ENCODE measurements at regions not wholly inside any gene's neighbourhood (a gene's known extent, or its start where the extent isn't known, plus 50 kb on each side); places are given as distances from the start of the nearest gene placed in this dataset.

DNA sequence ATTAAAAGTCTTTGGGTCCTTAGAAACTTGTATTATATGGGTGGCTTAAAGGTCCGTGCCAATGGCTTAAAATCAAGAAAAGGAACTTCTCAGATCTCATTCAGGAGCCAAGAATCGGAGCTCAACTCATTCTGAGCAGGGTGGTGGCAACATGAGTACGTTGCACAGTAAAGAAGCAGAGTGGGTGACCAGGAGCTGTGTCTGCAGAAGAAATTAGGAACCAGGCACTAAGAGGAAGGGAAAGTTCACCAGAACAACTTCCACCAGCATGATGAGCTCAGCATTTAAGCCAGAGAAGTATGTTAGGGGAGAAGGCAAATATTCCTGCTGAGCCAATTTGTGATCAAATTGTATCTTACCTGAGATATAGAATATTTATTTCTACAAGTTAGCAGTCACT is 236.0 kb upstream of the NRP1 start:
- Histone ChIP-seq H2AFZ (ENCODE audit: low read length) (no peak overlapping the region), H3K27ac (ENCODE audit: insufficient read length, low read depth, low read length) (no peak overlapping the region), H3K4ac (ENCODE audit: low read depth, low read length) (no peak overlapping the region), H2BK15ac (ENCODE audit: low read depth, low read length) (no peak overlapping the region), H2AK5ac (ENCODE audit: insufficient read length, low read length) (no peak overlapping the region), H3K79me2 (ENCODE audit: insufficient read depth, low read length) (no peaks in the 10 kb centered on the region), H4K91ac (ENCODE audit: insufficient read length, low read depth, low read length) (no peak overlapping the region), H3K9ac (ENCODE audit: extremely low read depth, insufficient read length, low read length) (no peak overlapping the region), H3K14ac (ENCODE audit: insufficient read depth, low read length) (no peak overlapping the region), H3K4me2 (ENCODE audit: insufficient read depth, insufficient read length, low read length) (no peak overlapping the region), H2BK5ac (ENCODE audit: insufficient read length, low read length) (no peak overlapping the region), H3K18ac (ENCODE audit: insufficient read length, low read depth, low read length) (no peak overlapping the region), H2BK12ac (ENCODE audit: insufficient read length, low read depth, low read length) (no peak overlapping the region), H2BK120ac (ENCODE audit: low read depth, low read length, poor library complexity, severe bottlenecking) (no peak overlapping the region), H2BK20ac (ENCODE audit: low read depth, low read length, poor library complexity, severe bottlenecking) (no peak overlapping the region), H3K23me2 (ENCODE audit: insufficient read length, low read depth, low read length, poor library complexity, severe bottlenecking) (no peaks in the 10 kb centered on the region), H3K9me3 (ENCODE audit: control insufficient read depth, low read depth, low read length) (no peaks in the 10 kb centered on the region), H3K27me3 (ENCODE audit: insufficient read depth, low read length) (no peaks in the 10 kb centered on the region), H4K8ac (replicated peaks; ENCODE audit: insufficient read length, low read depth, low read length) (no peak overlapping the region), H4K20me1 (ENCODE audit: control insufficient read depth, insufficient read depth, insufficient read length) (no peaks in the 10 kb centered on the region), H3K23ac (ENCODE audit: insufficient read length, low read depth, low read length) (no peak overlapping the region), H4K5ac (ENCODE audit: insufficient read length, low read depth, low read length) (no peak overlapping the region), H3K4me1 (ENCODE audit: insufficient read depth, low read length) (no peaks in the 10 kb centered on the region; the same call in 1 of the 2 replicates), H3K79me1 (ENCODE audit: insufficient read depth, low read depth, low read length, poor library complexity, severe bottlenecking) (no peaks in the 10 kb centered on the region), H3K56ac (ENCODE audit: insufficient read length, low read depth, low read length) (no peak overlapping the region), H3T11ph (ENCODE audit: low read length) (no peak overlapping the region)
- TF ChIP-seq, protein P1, sequence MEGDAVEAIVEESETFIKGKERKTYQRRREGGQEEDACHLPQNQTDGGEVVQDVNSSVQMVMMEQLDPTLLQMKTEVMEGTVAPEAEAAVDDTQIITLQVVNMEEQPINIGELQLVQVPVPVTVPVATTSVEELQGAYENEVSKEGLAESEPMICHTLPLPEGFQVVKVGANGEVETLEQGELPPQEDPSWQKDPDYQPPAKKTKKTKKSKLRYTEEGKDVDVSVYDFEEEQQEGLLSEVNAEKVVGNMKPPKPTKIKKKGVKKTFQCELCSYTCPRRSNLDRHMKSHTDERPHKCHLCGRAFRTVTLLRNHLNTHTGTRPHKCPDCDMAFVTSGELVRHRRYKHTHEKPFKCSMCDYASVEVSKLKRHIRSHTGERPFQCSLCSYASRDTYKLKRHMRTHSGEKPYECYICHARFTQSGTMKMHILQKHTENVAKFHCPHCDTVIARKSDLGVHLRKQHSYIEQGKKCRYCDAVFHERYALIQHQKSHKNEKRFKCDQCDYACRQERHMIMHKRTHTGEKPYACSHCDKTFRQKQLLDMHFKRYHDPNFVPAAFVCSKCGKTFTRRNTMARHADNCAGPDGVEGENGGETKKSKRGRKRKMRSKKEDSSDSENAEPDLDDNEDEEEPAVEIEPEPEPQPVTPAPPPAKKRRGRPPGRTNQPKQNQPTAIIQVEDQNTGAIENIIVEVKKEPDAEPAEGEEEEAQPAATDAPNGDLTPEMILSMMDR (conservative IDR thresholded peaks at IDR 0.05): no peak
- Mint-ChIP-seq H3K9me3 (no peaks in the 10 kb centered on the region; a peak in 1 of 5 replicates), H3K36me3 (ENCODE audit: insufficient read depth in 1 of 3, low read depth in 3 of 3) (no peaks in the 10 kb centered on the region), H3K27me3 (ENCODE audit: low read depth) (no peaks in the 10 kb centered on the region), H3K4me1 (peaks cover 15 to 20% of the 10 kb centered on the region in 2 experiments), H3K4me3 (no peak overlapping the region), H3K27ac (no peak overlapping the region; a peak in 1 of 7 replicates)
- WGBS (ENCODE audit: extremely low coverage, insufficient read length, low lambda C conversion rate): no CpG with 5 or more reads among the region's 3 CpGs
- no peak for DNase-seq

All from H9 (cell line).